Vagina (tissue), 2 donors: ENCODE measurements at regions not wholly inside any gene's neighbourhood (a gene's known extent, or its start where the extent isn't known, plus 50 kb on each side); places are given as distances from the start of the nearest gene placed in this dataset.

Experiments used
- DNase-seq, 2 donors: peaks; one replicate each; pipeline ENCODE4 v3.0.0-alpha.2; 2017; ENCODE audit errors: extremely low spot score in 2 of 2
- H3K27ac ChIP-seq: fragments of 200-600 bp; sonication (generic); one replicate; pipeline ENCODE4 v1.5.1; 2019
- H3K27me3 ChIP-seq: fragments of 200-600 bp; sonication (generic); one replicate; pipeline ENCODE4 v1.5.1; 2019
- H3K36me3 ChIP-seq, 2 donors: fragments of 200-600 bp; sonication (generic); one replicate each; pipeline ENCODE4 v1.5.1; 2017 to 2019
- H3K4me1 ChIP-seq: fragments of 200-600 bp; sonication (generic); one replicate; pipeline ENCODE4 v1.5.1; 2019
- H3K4me3 ChIP-seq, 2 donors: fragments of 200-600 bp; sonication (generic); 1 replicate in 1 of 2; 2 replicates in 1 of 2; pipeline ENCODE4 v1.5.1; 2016 to 2019
- H3K9me3 ChIP-seq: fragments of 200-600 bp; sonication (generic); one replicate; pipeline ENCODE4 v1.5.1; 2019
- POLR2A ChIP-seq, 2 donors: fragments of 450-650 bp; IDR thresholded peaks; one replicate each; pipeline ENCODE4 v1.6.1; 2017; ENCODE audit warnings: antibody characterized with exemption in 2 of 2, mild to moderate bottlenecking in 2 of 2, moderate library complexity in 2 of 2
- POLR2AphosphoS5 ChIP-seq, 2 donors: sonication (generic); formaldehyde crosslinking; IDR thresholded peaks; one replicate each; pipeline ENCODE4 v1.9.0; 2017; ENCODE audit warnings: antibody characterized with exemption in 2 of 2, mild to moderate bottlenecking in 2 of 2, low read depth in 1 of 2; ENCODE audit not compliant: insufficient read depth in 1 of 2
- intact Hi-C: fragments of 100-400 bp; cut with DNase I; formaldehyde crosslinking; loops from one replicate; pipeline ENCODE4 v1.15.1; 2023
- TF ChIP-seq, protein P1 (sequence below), 3 experiments: fragments of 450-650 bp in 2 of 3; fragments of 200-600 bp in 1 of 3; sonication (generic) in 1 of 3; IDR thresholded peaks; one replicate each; pipeline ENCODE4 v1.5.1; 2017 to 2019; ENCODE audit warnings: antibody characterized with exemption in 3 of 3, mild to moderate bottlenecking in 2 of 3, moderate library complexity in 2 of 3

GRCh38 chr3:83683937-83684598 is 1274.7 kb upstream of the CADM2 start:
- no peak for TF ChIP-seq POLR2A (IDR thresholded peaks at IDR 0.05)
- TF ChIP-seq POLR2AphosphoS5 (IDR thresholded peaks at IDR 0.05; ENCODE audit: insufficient read depth in 1 of 2, low read depth in 1 of 2): no peak
- TF ChIP-seq, protein P1, sequence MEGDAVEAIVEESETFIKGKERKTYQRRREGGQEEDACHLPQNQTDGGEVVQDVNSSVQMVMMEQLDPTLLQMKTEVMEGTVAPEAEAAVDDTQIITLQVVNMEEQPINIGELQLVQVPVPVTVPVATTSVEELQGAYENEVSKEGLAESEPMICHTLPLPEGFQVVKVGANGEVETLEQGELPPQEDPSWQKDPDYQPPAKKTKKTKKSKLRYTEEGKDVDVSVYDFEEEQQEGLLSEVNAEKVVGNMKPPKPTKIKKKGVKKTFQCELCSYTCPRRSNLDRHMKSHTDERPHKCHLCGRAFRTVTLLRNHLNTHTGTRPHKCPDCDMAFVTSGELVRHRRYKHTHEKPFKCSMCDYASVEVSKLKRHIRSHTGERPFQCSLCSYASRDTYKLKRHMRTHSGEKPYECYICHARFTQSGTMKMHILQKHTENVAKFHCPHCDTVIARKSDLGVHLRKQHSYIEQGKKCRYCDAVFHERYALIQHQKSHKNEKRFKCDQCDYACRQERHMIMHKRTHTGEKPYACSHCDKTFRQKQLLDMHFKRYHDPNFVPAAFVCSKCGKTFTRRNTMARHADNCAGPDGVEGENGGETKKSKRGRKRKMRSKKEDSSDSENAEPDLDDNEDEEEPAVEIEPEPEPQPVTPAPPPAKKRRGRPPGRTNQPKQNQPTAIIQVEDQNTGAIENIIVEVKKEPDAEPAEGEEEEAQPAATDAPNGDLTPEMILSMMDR (IDR thresholded peaks at IDR 0.05): no peak
- intact Hi-C loops: no loop called here
- no peak for DNase-seq

GRCh38 chr3:83706669-83707068 is 1252.1 kb upstream of the CADM2 start:
- TF ChIP-seq POLR2AphosphoS5 (IDR thresholded peaks at IDR 0.05; ENCODE audit: insufficient read depth in 1 of 2, low read depth in 1 of 2) (no peak), POLR2A (IDR thresholded peaks at IDR 0.05) (no peak)
- TF ChIP-seq, protein P1 (IDR thresholded peaks at IDR 0.05): no peak
- no peaks in the 10 kb centered on the region for H3K9me3 ChIP-seq
- DNase-seq: no peak
- H3K36me3 ChIP-seq: no peaks in the 10 kb centered on the region
- no peak overlapping the region for H3K4me3 ChIP-seq
- no peaks in the 10 kb centered on the region for H3K4me1 ChIP-seq
- intact Hi-C loops: no loop called here
- no peak overlapping the region for H3K27ac ChIP-seq
- no peaks in the 10 kb centered on the region for H3K27me3 ChIP-seq

More at GRCh38 chr3:83683937-83684598, 1274.7 kb upstream of the CADM2 start:
- Histone ChIP-seq H3K4me3 (no peak overlapping the region), H3K4me1 (no peaks in the 10 kb centered on the region), H3K36me3 (no peaks in the 10 kb centered on the region), H3K9me3 (no peaks in the 10 kb centered on the region), H3K27ac (no peak overlapping the region), H3K27me3 (no peaks in the 10 kb centered on the region)

DNA sequence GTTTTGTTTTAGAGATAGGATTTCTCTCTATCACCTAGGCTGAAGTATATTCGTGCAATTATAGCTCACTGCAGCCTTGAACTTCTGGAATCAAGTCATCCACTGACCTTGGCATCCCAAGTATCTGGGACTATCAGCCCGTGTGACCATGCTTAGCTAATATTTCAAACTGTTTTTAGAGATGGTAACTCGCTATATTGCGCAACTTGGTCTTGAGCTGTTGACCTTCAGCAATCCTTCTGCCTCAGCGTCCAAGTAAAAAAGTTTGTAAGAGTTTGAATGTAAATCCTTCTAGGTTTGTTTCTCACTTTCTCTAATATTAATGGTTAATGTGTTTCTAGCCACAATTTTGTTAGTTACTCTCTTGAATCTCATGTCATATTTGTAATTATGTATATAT is 1243.5 kb upstream of the CADM2 start:
- intact Hi-C loops: no loop called here
- H3K4me1 ChIP-seq: no peaks in the 10 kb centered on the region

DNA sequence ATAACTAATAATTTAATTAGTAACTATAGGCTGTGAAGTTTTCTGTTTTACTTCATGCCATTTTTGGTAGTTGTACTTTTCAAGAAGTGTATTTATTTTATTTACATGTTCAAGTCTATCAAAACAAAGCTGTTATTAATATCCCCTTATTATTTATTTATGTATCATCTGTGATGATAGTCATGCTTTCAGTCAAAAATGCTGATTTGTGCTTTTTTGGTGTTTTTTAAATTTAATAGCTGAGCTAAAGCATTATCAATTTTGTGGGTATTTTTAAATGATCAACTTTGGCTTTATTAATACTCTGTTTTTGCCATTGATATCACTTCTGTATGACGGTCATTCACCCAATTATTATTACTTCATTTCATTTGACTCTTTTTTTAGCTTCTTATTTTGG is 1229.2 kb upstream of the CADM2 start:
- DNase-seq: no peak
- TF ChIP-seq, protein P1 (IDR thresholded peaks at IDR 0.05): no peak
- TF ChIP-seq POLR2A (IDR thresholded peaks at IDR 0.05): no peak
- no peak for TF ChIP-seq POLR2AphosphoS5 (IDR thresholded peaks at IDR 0.05; ENCODE audit: insufficient read depth in 1 of 2, low read depth in 1 of 2)
- intact Hi-C loops: no loop called here
- Histone ChIP-seq H3K27me3 (no peaks in the 10 kb centered on the region), H3K4me3 (no peak overlapping the region), H3K9me3 (peaks cover 7% of the 10 kb centered on the region), H3K4me1 (no peaks in the 10 kb centered on the region), H3K36me3 (no peaks in the 10 kb centered on the region), H3K27ac (no peak overlapping the region)

More for the DNA sequence above, 1243.5 kb upstream of the CADM2 start:
- TF ChIP-seq POLR2A (IDR thresholded peaks at IDR 0.05): no peak
- TF ChIP-seq POLR2AphosphoS5 (IDR thresholded peaks at IDR 0.05; ENCODE audit: insufficient read depth in 1 of 2, low read depth in 1 of 2): no peak
- TF ChIP-seq, protein P1 (IDR thresholded peaks at IDR 0.05): no peak
- no peak overlapping the region for H3K27ac ChIP-seq
- no peaks in the 10 kb centered on the region for H3K27me3 ChIP-seq
- DNase-seq: no peak
- H3K4me3 ChIP-seq: no peak overlapping the region
- no peaks in the 10 kb centered on the region for H3K36me3 ChIP-seq
- H3K9me3 ChIP-seq: no peaks in the 10 kb centered on the region

GRCh38 chr3:83734656-83735055 is 1224.1 kb upstream of the CADM2 start:
- H3K27ac ChIP-seq: no peak overlapping the region
- H3K4me3 ChIP-seq: no peak overlapping the region
- no peaks in the 10 kb centered on the region for H3K36me3 ChIP-seq
- no peaks in the 10 kb centered on the region for H3K27me3 ChIP-seq
- intact Hi-C loops: no loop called here
- no peaks in the 10 kb centered on the region for H3K9me3 ChIP-seq
- H3K4me1 ChIP-seq: no peaks in the 10 kb centered on the region
- DNase-seq: no peak
- no peak for TF ChIP-seq POLR2A (IDR thresholded peaks at IDR 0.05)
- TF ChIP-seq, protein P1 (IDR thresholded peaks at IDR 0.05): no peak
- TF ChIP-seq POLR2AphosphoS5 (IDR thresholded peaks at IDR 0.05; ENCODE audit: insufficient read depth in 1 of 2, low read depth in 1 of 2): no peak
